ENCODE measurements at regions not wholly inside any gene's neighbourhood (a gene's known extent, or its start where the extent isn't known, plus 50 kb on each side); places are given as distances from the start of the nearest gene placed in this dataset.

GRCh38 chr20:17810062-17810631 is 110.4 kb downstream of the BANF2 start:
- DNase-seq, result no peak

GRCh38 chr20:17809362-17810061 is 109.7 kb downstream of the BANF2 start:
- no peak for DNase-seq

DNA sequence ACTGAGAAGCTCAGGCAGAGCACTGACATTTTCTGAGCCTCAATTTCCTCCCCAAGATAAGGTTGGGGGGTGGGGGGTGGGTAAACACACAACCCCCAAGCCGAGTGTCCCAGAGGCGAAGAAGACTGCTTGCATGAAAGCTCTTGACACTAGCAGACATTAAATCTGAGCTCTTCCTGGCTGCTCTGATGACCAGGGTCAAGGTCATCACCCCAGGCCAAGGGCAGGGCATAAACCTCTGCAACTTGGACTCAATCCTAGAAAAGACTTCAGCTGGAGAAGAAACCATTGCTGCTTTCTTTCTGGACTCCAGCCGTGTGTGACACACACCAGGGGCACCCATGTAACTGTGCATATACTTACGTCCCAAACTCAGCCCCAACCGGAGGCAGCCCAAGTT is 109.0 kb downstream of the BANF2 start:
- no peak for DNase-seq

GRCh38 chr20:17808357-17808756 is 108.6 kb downstream of the BANF2 start:
- DNase-seq, result no peak

- DNase-seq, result no peak
These were observed 107.9 kb downstream of the BANF2 start for GRCh38 chr20:17807651-17808050.

DNA sequence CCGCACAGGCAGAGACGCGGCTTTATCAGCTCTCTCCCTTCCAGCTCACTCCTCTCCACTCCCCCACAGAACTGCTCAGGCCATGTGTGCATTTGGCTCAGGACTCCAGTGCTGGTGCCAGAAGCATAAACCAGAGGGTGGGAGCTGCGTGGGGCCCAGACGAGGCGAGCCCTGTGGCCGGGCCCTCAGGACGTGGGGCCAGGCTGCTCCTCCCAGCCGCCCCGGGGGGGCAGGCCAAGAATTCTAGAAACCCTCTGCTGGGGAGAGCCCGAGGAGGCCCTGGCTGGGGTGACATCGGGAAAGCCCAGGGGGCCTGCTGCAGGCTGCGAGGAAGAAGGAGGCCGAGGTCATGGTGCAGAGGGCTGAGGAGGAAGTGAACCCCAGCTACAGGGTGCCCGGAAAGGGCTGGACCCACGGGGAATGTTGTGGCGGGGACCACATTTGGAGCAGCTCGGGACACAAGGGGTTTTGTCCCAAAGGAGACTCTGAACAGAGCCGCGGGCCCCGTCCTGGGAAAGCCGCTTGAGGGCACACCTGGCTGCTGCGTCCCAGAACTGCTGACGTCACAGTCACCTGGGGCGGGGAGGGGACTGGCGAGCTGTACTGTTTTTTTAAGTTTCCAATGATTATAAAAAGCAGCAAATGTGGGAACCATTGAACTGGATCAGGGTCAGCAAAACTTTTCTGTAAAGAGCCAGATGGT is 107.1 kb downstream of the BANF2 start:
- DNase-seq, result no peak

- no peak for DNase-seq
These were observed 106.3 kb downstream of the BANF2 start for GRCh38 chr20:17806107-17806506.

- no peak for DNase-seq
These were observed 104.0 kb downstream of the BANF2 start for GRCh38 chr20:17803765-17804164.

DNA sequence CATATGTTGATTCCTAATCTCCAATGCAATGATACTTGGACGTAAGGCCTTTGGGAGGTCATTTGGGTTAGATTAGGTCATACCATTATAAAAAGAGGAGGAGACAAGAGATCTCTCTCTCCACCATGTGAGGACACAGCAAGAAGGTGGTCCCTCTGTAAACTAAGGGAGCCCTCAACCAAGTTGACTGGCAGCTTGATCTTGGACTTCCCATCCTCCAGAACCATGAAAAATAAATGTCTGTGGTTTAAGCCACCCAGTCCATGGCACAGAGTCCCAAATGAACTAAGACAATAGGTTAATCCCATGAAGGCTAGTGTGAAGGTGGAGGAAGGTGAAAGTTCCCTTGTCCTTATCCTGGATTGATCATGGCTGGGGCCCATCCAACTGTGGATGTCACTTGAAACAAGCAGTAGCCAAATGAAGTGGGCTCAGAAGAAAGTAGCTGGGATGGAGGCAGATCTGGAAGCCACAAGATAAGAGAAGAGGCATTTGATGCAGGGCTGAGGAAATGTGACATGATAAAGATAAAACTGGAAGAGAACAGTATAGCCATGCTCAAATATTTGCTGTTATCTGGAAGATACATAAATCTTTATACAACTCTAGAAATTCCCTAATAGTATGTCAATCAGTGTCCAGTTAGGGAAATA is 99.9 kb downstream of the BANF2 start:
- no peak for DNase-seq

DNA sequence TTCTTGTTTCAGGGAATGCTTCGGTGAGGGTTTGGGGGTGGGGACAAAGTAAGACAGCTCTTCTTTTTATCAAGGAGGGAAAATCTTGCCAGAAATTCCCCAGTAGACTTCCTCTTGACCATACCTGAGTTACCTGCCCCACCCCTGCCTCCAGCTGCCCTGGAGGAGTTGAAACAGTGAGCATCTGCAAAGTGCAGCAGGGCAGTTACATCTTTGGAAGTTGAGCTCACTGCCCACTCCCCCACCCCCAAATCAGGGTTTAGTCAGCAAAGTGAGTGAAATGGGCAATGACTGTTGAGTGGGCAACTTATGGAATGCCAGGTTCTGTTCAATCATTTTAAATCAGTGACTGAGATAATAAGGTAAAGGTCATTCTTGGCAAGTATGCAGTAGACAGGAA is 98.8 kb downstream of the BANF2 start:
- DNase-seq, result no peak

- DNase-seq, result no peak
These were observed 97.8 kb downstream of the BANF2 start for GRCh38 chr20:17797579-17797978.

DNA sequence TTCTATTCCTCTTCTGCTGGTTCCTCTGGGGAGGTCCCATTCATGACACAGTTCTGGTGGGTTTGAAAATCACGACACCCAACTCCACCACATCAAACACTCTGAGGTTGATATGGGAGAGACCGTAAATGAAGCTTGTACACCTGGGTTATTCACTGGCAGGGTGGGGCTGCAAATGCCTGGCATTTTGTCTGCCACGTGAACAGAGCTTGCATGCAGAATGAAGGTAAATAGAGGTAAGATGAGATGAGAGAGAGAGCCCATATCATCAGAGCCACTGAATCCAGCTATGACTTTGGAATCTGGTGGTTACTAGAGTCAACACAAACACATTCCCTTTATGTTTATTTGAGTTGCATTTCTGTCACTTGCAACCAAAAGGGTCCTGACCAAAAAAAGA is 97.4 kb downstream of the BANF2 start:
- DNase-seq, result no peak

DNA sequence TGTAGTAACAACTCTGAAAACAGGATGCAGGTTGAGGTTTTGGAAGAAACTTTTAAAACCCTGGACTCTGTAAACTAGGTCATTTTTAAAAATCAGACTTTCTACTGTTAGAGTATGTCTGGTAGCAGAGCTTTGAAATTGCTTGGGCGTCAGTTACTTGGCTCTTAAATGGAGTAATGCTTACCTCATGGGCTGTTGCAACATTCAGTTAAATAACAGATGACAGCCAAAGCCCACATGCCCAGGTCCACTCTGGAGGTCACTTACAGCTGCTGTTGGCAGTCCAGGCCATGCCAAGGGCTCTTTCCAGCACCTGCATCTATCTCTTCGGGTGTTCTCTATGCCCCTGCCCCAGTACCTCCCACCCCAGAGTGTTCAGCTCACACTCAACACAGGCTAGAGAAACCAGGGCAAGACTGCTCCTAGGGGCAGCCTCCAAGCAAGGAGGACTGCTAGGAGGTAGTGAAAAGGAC is 96.4 kb downstream of the BANF2 start:
- DNase-seq, result no peak

GRCh38 chr20:17795501-17796071 is 95.8 kb downstream of the BANF2 start:
- no peak for DNase-seq

- DNase-seq, result no peak
These were observed 95.2 kb downstream of the BANF2 start for GRCh38 chr20:17795003-17795402.

DNA sequence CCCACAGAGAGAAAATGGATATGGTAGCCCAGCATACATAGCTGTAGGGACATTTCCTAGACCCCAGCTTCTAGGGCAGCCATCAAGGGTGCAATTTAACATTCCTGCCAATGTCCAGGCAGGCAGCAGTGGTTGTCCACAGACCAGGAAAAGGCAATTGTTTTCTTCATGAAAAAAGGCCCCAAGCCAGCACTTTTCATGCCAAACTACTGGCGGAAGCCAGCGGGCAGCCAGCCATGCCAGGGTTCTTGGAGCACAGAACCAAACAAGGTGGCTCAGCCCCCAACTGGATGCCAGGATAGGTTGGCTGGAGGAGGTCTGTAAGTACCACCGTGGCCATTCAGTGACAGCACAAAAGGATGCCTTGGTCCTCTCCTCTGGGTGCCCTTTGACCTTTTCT is 94.6 kb downstream of the BANF2 start:
- no peak for DNase-seq

GRCh38 chr20:17793986-17794385 is 94.2 kb downstream of the BANF2 start:
- DNase-seq, result no peak

DNA sequence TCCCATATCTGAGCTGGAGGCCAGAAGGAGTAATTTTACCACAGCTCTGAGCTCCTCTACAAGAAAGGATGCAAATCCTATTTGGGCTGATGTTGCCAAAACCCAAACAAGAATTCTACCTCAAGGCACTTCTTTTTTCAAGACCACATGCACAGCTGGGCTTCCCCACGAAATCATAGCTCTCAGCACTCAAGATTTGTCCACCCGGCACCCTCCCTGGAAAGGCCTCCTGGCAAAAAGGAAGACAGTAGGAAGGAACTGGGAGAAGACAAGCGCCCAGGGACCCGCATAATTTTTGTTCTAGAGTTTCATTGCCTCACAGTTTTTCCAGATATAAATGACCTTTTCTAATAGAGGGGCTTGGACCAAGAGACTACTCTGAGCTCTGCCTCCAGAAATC is 90.5 kb downstream of the BANF2 start:
- no peak for DNase-seq

DNA sequence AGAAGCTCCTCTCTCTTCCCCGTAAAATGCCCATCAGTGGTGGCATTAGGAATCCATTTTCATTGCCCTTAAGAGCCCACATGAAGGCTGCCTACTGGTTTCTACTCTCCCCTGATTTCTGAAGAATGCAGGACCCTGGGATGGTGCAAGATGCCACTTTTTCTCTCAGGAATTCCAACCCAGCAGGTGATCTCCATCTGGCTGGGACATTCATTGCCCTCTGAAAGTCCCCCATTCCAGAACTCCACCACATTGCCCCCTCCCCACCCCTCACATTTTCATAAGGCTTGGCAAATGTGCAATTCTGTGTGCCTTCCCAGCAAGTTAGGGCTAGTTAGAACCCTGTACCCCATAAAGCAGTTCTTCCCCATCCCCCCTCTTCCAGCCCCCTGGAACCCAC is 88.0 kb downstream of the BANF2 start:
- DNase-seq, result no peak

DNA sequence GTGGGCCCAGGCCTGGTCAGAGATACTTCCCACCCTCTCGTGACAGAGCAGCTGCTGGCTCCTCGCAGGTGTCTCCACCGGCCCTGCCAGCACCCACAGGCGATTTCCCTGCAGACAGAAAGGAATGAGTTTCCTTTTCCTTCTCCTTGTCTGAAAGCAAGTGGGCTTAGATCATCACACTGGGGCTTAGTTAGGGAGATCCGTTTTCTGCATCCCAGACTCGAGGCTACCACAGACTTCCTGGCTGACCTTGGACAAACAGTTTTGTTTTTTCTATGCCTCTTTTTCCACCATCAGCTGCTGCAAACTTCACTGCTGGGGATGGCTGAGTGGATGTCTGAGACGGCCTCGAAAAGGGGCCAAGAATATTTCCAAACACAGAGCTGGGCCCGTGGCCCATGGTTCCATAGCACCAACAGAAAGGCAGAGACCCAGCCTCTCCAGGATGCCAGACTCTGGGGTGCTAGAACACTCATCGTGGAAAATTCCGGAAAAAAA is 86.5 kb downstream of the BANF2 start:
- DNase-seq, result no peak
